ENCODE measurements at regions not wholly inside any gene's neighbourhood (a gene's known extent, or its start where the extent isn't known, plus 50 kb on each side); places are given as distances from the start of the nearest gene placed in this dataset.

DNA sequence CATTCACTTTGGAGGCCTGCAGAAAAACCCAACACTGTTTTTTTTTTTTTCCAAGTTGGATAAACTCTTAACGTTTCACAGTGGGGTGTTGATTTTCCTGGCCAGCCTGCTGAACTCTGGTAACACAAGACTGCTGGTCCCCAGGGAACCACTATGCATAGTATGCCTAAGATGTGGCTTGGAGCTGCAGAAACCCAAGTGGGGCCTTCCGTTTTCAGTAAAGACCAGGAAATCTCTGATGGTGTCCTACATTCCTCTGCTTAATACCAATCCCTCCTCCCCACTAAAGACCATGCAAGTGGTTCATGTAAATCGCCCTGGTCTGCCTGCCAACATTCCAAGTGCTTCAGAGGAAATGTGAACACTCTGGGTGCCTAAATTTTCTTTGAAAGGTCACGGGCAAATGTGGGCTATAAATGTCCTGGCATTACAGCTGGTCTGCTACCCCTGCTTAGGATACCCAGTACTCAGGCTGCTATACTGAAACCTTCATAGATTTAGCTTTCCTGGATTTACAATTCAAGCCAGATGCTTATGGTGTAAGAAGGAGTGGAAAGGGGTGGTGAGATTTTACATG is 615.4 kb downstream of the MAFB start:
- DNase-seq (peak in 2 of 5 donors; percentile 8 to 29), FAIRE-seq (no peak)
- intact Hi-C loops (cut with DNase I), result no loop called here
- Histone ChIP-seq H3K4me3 (ENCODE audit: low read length in 3 of 3) (peak overlapping the region in 1 of 3 donors; percentile 7), H3K9me3 (ENCODE audit: control insufficient read depth in 2 of 3, insufficient read depth in 1 of 3, low read length in 3 of 3) (no peaks in the 10 kb centered on the region), H3K4me1 (ENCODE audit: control insufficient read depth in 2 of 3, insufficient read depth in 2 of 3, low read depth in 1 of 3, low read length in 3 of 3) (peaks cover 0 to 5% (median 0%) of the 10 kb centered on the region in 3 donors), H3K36me3 (ENCODE audit: control insufficient read depth in 2 of 3, insufficient read depth in 3 of 3, low read length in 3 of 3) (no peaks in the 10 kb centered on the region), H3K27ac (ENCODE audit: low read depth in 2 of 2, low read length in 2 of 2) (no peak overlapping the region), H3K9ac (ENCODE audit: low read length in 3 of 3) (no peak overlapping the region), H3K27me3 (ENCODE audit: control insufficient read depth, insufficient read depth, low read length) (no peaks in the 10 kb centered on the region)
- TF ChIP-seq, protein P1, sequence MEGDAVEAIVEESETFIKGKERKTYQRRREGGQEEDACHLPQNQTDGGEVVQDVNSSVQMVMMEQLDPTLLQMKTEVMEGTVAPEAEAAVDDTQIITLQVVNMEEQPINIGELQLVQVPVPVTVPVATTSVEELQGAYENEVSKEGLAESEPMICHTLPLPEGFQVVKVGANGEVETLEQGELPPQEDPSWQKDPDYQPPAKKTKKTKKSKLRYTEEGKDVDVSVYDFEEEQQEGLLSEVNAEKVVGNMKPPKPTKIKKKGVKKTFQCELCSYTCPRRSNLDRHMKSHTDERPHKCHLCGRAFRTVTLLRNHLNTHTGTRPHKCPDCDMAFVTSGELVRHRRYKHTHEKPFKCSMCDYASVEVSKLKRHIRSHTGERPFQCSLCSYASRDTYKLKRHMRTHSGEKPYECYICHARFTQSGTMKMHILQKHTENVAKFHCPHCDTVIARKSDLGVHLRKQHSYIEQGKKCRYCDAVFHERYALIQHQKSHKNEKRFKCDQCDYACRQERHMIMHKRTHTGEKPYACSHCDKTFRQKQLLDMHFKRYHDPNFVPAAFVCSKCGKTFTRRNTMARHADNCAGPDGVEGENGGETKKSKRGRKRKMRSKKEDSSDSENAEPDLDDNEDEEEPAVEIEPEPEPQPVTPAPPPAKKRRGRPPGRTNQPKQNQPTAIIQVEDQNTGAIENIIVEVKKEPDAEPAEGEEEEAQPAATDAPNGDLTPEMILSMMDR (IDR thresholded peaks at IDR 0.05; ENCODE audit: borderline replicate concordance, extremely low read depth, insufficient read depth), result no peak

DNA sequence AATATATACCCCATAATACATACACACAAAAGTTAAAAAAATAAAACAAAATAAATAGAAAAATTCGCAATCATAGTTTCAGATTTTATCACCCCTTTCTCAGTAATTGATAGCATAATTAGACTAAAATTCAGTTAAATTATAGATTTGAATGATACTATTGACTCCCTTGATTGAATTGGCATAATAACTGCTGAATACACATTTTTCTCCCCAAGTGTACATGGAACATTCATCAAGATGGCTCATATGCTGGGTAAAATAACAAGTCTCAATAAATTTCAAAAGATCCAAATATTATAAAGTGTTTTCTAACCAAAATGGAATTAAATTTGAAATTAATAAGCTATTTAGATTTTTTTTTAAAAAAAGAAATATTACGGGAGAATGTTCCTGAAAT is 616.1 kb downstream of the MAFB start:
- Histone ChIP-seq H3K9me3 (ENCODE audit: control insufficient read depth in 2 of 3, insufficient read depth in 1 of 3, low read length in 3 of 3) (peaks cover 0 to 4% (median 0%) of the 10 kb centered on the region in 3 donors), H3K27ac (ENCODE audit: low read depth in 2 of 2, low read length in 2 of 2) (no peak overlapping the region), H3K4me3 (ENCODE audit: low read length in 3 of 3) (no peak overlapping the region), H3K4me1 (ENCODE audit: control insufficient read depth in 2 of 3, insufficient read depth in 2 of 3, low read depth in 1 of 3, low read length in 3 of 3) (peaks cover 0 to 5% (median 0%) of the 10 kb centered on the region in 3 donors), H3K9ac (ENCODE audit: low read length in 3 of 3) (no peak overlapping the region), H3K27me3 (ENCODE audit: control insufficient read depth, insufficient read depth, low read length) (no peaks in the 10 kb centered on the region), H3K36me3 (ENCODE audit: control insufficient read depth in 2 of 3, insufficient read depth in 3 of 3, low read length in 3 of 3) (no peaks in the 10 kb centered on the region)
- DNase-seq, result no peak
- no peak for FAIRE-seq
- intact Hi-C loops (cut with DNase I), result no loop called here
- TF ChIP-seq, protein P1 (IDR thresholded peaks at IDR 0.05; ENCODE audit: borderline replicate concordance, extremely low read depth, insufficient read depth), result no peak

DNA sequence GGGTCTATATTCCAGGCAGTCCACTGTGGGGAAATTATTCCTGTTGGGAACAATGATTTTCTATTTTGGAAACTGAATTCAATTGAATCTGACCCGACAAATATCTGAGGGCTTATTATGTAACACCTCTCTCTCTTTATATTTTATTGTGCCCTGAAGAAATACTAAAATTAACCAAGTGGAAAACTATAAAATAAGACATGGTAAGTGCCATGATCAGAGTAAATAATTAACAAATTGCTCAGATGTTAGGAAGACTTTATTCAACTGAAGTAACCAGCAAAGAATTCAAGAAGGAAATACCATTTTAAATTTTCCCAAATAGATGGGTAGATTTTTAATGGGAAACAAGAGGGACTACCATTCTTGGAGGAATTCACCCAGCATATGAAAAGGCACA is 632.9 kb downstream of the MAFB start:
- TF ChIP-seq, protein P1 (IDR thresholded peaks at IDR 0.05; ENCODE audit: borderline replicate concordance, extremely low read depth, insufficient read depth), result no peak
- Histone ChIP-seq H3K4me1 (ENCODE audit: control insufficient read depth in 2 of 3, insufficient read depth in 2 of 3, low read depth in 1 of 3, low read length in 3 of 3) (peaks cover 0 to 12% (median 0%) of the 10 kb centered on the region in 3 donors), H3K9ac (ENCODE audit: low read length in 3 of 3) (no peak overlapping the region), H3K27me3 (ENCODE audit: control insufficient read depth, insufficient read depth, low read length) (no peaks in the 10 kb centered on the region), H3K27ac (ENCODE audit: low read depth in 2 of 2, low read length in 2 of 2) (no peak overlapping the region), H3K36me3 (ENCODE audit: control insufficient read depth in 2 of 3, insufficient read depth in 3 of 3, low read length in 3 of 3) (no peaks in the 10 kb centered on the region), H3K9me3 (ENCODE audit: control insufficient read depth in 2 of 3, insufficient read depth in 1 of 3, low read length in 3 of 3) (peaks cover 0 to 4% (median 0%) of the 10 kb centered on the region in 3 donors), H3K4me3 (ENCODE audit: low read length in 3 of 3) (no peak overlapping the region)
- peak in 2 of 5 donors; percentile 59 to 68 for DNase-seq
- FAIRE-seq, result peak; percentile 85
- intact Hi-C loops (cut with DNase I), result no loop called here

DNA sequence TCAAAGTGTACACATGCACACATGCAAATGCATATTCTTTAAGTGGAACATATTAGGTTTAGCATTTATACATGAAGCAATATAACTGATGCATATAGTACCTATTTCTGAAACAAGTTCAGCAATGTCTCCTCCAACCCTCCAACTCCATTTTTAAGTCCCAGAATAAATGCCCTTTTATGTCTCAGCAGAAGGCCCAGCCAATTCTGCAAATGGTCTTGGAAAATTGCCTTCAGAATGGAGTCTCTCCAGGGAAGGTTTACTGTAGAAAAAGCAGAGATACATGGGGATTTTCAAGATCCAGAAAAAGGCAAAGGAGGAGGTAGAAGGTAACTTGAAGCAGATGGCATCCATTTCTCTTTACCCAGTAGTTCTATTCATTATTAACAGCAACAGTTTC is 633.3 kb downstream of the MAFB start:
- Histone ChIP-seq H3K4me3 (ENCODE audit: low read length in 3 of 3) (no peak overlapping the region), H3K9ac (ENCODE audit: low read length in 3 of 3) (no peak overlapping the region), H3K9me3 (ENCODE audit: control insufficient read depth in 2 of 3, insufficient read depth in 1 of 3, low read length in 3 of 3) (peaks cover 0 to 4% (median 0%) of the 10 kb centered on the region in 3 donors), H3K27me3 (ENCODE audit: control insufficient read depth, insufficient read depth, low read length) (no peaks in the 10 kb centered on the region), H3K27ac (ENCODE audit: low read depth in 2 of 2, low read length in 2 of 2) (no peak overlapping the region), H3K4me1 (ENCODE audit: control insufficient read depth in 2 of 3, insufficient read depth in 2 of 3, low read depth in 1 of 3, low read length in 3 of 3) (peaks cover 0 to 12% (median 0%) of the 10 kb centered on the region in 3 donors), H3K36me3 (ENCODE audit: control insufficient read depth in 2 of 3, insufficient read depth in 3 of 3, low read length in 3 of 3) (no peaks in the 10 kb centered on the region)
- intact Hi-C loops (cut with DNase I), result no loop called here
- TF ChIP-seq, protein P1 (IDR thresholded peaks at IDR 0.05; ENCODE audit: borderline replicate concordance, extremely low read depth, insufficient read depth), result no peak
- DNase-seq, result no peak
- no peak for FAIRE-seq

All from kidney (tissue), 13 donors.